CD4-positive, alpha-beta T cell (primary cell): ENCODE measurements at regions not wholly inside any gene's neighbourhood (a gene's known extent, or its start where the extent isn't known, plus 50 kb on each side); places are given as distances from the start of the nearest gene placed in this dataset.

Experiments used
- ATAC-seq: fragments of 200-7000 bp; cut with Tn5 transposase; one replicate; pipeline ENCODE4 v1.10.0; 2022; ENCODE audit warnings: mild to moderate bottlenecking; ENCODE audit not compliant: poor library complexity
- CTCF ChIA-PET: fragments of 350-600 bp; sonication (Branson Sonifier 250); formaldehyde crosslinking; loops from one replicate; lab custom pipeline; 2021; ENCODE audit warnings: antibody characterized with exemption, inconsistent platforms; lab: Charles Lee
- POLR2A ChIA-PET: fragments of 350-600 bp; sonication (Branson Sonifier 250); formaldehyde crosslinking; loops from one replicate; lab custom pipeline; 2021; ENCODE audit warnings: antibody characterized with exemption, inconsistent platforms; lab: Charles Lee
- DNase-seq, 14 experiments: peaks; one replicate each; pipeline ENCODE4 v3.0.0-alpha.2; 2013 to 2020; ENCODE audit warnings: mixed read lengths in 2 of 14
- H3K27ac ChIP-seq, 2 donors: one replicate each; pipeline versions ENCODE4 v1.5.1 to v1.7.0; 2013; ENCODE audit warnings: low read length in 2 of 2, low read depth in 1 of 2, mild to moderate bottlenecking in 1 of 2
- H3K27me3 ChIP-seq, 2 experiments: 1 replicate in 1 of 2; 2 replicates in 1 of 2; pipeline versions ENCODE4 v1.6.1 to v1.7.0; 2013; ENCODE audit warnings: low read length in 2 of 2, control low read depth in 1 of 2, mild to moderate bottlenecking in 1 of 2, moderate library complexity in 1 of 2; ENCODE audit not compliant: insufficient read depth in 2 of 2, control insufficient read depth in 1 of 2
- H3K36me3 ChIP-seq: one replicate; pipeline ENCODE4 v1.6.1; 2013; ENCODE audit warnings: low read length, control low read depth; ENCODE audit not compliant: insufficient read depth
- H3K4me1 ChIP-seq: one replicate; pipeline ENCODE4 v1.6.1; 2013; ENCODE audit warnings: low read length, control low read depth; ENCODE audit not compliant: insufficient read depth
- H3K4me3 ChIP-seq: one replicate; pipeline ENCODE4 v1.5.1; 2013; ENCODE audit warnings: mild to moderate bottlenecking, low read length, moderate library complexity
- H3K9me3 ChIP-seq, 2 experiments: 1 replicate in 1 of 2; 2 replicates in 1 of 2; pipeline versions ENCODE4 v1.6.1 to v1.7.0; 2013; ENCODE audit warnings: low read length in 2 of 2, mild to moderate bottlenecking in 2 of 2, control low read depth in 1 of 2, moderate library complexity in 1 of 2; ENCODE audit not compliant: control insufficient read depth in 1 of 2, insufficient read depth in 1 of 2
- H3K27ac Mint-ChIP-seq: one replicate; pipeline ENCODE4 v1.8.0; 2020; ENCODE audit warnings: mixed read lengths
- H3K27me3 Mint-ChIP-seq: one replicate; pipeline ENCODE4 v1.8.0; 2021; ENCODE audit warnings: mixed read lengths
- H3K36me3 Mint-ChIP-seq: one replicate; pipeline ENCODE4 v1.8.0; 2021; ENCODE audit warnings: low read depth, mixed read lengths
- H3K4me1 Mint-ChIP-seq: one replicate; pipeline ENCODE4 v1.8.0; 2021; ENCODE audit warnings: low read depth, mixed read lengths
- H3K4me3 Mint-ChIP-seq: one replicate; pipeline ENCODE4 v1.8.0; 2020; ENCODE audit warnings: mild to moderate bottlenecking, mixed read lengths
- H3K9me3 Mint-ChIP-seq: one replicate; pipeline ENCODE4 v1.8.0; 2020; ENCODE audit warnings: mixed read lengths
- intact Hi-C, 2 experiments: fragments of 100-400 bp; cut with DNase I in 1 of 2; cut with micrococcal nuclease in 1 of 2; formaldehyde crosslinking; loops; one replicate each; pipeline versions ENCODE4 v1.15.1 to v1.9.0; 2023 to 2025; cut with DNase I, micrococcal nuclease
- TF ChIP-seq, protein P1 (sequence below): fragments of 200-600 bp; IDR thresholded peaks from one replicate; pipeline ENCODE4 v1.8.0; 2022; ENCODE audit warnings: antibody characterized with exemption, mild to moderate bottlenecking

GRCh38 chr17:70618641-70619040 lies 449.3 kb downstream of the KCNJ2 start:
- ATAC-seq = no peak
- ChIA-PET POLR2A (no interaction called here), CTCF (no interaction called here)
- no peak overlapping the region for H3K4me3 Mint-ChIP-seq
- H3K4me1 ChIP-seq = no peaks in the 10 kb centered on the region
- TF ChIP-seq, protein P1, sequence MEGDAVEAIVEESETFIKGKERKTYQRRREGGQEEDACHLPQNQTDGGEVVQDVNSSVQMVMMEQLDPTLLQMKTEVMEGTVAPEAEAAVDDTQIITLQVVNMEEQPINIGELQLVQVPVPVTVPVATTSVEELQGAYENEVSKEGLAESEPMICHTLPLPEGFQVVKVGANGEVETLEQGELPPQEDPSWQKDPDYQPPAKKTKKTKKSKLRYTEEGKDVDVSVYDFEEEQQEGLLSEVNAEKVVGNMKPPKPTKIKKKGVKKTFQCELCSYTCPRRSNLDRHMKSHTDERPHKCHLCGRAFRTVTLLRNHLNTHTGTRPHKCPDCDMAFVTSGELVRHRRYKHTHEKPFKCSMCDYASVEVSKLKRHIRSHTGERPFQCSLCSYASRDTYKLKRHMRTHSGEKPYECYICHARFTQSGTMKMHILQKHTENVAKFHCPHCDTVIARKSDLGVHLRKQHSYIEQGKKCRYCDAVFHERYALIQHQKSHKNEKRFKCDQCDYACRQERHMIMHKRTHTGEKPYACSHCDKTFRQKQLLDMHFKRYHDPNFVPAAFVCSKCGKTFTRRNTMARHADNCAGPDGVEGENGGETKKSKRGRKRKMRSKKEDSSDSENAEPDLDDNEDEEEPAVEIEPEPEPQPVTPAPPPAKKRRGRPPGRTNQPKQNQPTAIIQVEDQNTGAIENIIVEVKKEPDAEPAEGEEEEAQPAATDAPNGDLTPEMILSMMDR = no peak
- H3K27me3 ChIP-seq = no peaks in the 10 kb centered on the region
- DNase-seq = no peak
- no peaks in the 10 kb centered on the region for H3K36me3 Mint-ChIP-seq
- peaks cover 8% of the 10 kb centered on the region for H3K4me1 Mint-ChIP-seq
- H3K27ac ChIP-seq = no peak overlapping the region
- H3K9me3 ChIP-seq = peaks cover 0 to 3% of the 10 kb centered on the region in 2 experiments
- no peaks in the 10 kb centered on the region for H3K27me3 Mint-ChIP-seq
- no peak overlapping the region for H3K27ac Mint-ChIP-seq
- intact Hi-C loops = no loop called here
- H3K4me3 ChIP-seq = no peak overlapping the region
- H3K36me3 ChIP-seq = no peaks in the 10 kb centered on the region
- H3K9me3 Mint-ChIP-seq = no peaks in the 10 kb centered on the region

DNA sequence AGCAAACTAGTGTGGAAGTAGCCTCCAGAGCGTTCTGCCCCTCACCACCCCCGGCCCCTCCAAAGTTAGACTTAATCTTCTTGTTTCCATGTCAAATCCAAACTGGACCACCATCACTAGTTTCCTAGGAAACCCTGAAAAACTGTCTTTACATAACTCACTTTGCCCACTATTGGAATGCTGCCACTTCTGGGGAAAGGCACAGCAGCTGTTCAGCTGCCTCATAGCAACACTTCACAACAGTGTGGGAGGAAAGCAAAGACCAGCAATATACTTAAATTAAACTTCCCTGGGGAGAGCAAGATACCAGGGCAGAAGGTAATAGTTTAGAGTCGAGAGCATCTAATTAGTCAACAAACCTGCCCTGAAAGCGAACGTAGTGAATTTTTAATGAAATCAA lies 452.2 kb downstream of the KCNJ2 start:
- Histone ChIP-seq H3K4me3 (no peak overlapping the region), H3K27me3 (no peaks in the 10 kb centered on the region), H3K4me1 (no peaks in the 10 kb centered on the region), H3K36me3 (no peaks in the 10 kb centered on the region), H3K9me3 (peaks cover 0 to 3% of the 10 kb centered on the region in 2 experiments), H3K27ac (no peak overlapping the region)
- TF ChIP-seq, protein P1 = no peak
- CTCF ChIA-PET = no interaction called here
- no peak overlapping the region for H3K4me3 Mint-ChIP-seq
- no peaks in the 10 kb centered on the region for H3K27me3 Mint-ChIP-seq
- no peak for ATAC-seq
- no peaks in the 10 kb centered on the region for H3K36me3 Mint-ChIP-seq
- intact Hi-C loops = no loop called here
- DNase-seq = no peak
- no peaks in the 10 kb centered on the region for H3K9me3 Mint-ChIP-seq
- H3K4me1 Mint-ChIP-seq = peaks cover 8% of the 10 kb centered on the region
- no peak overlapping the region for H3K27ac Mint-ChIP-seq
- POLR2A ChIA-PET = no interaction called here

GRCh38 chr17:70622368-70623260 lies 453.3 kb downstream of the KCNJ2 start:
- TF ChIP-seq, protein P1 = no peak
- peak overlapping the region; percentile 16 for H3K4me3 Mint-ChIP-seq
- Histone ChIP-seq H3K4me3 (no peak overlapping the region), H3K9me3 (peaks cover 0 to 3% of the 10 kb centered on the region in 2 experiments), H3K4me1 (no peaks in the 10 kb centered on the region), H3K36me3 (no peaks in the 10 kb centered on the region), H3K27me3 (no peaks in the 10 kb centered on the region), H3K27ac (no peak overlapping the region)
- H3K4me1 Mint-ChIP-seq = peaks cover 8% of the 10 kb centered on the region
- no peaks in the 10 kb centered on the region for H3K36me3 Mint-ChIP-seq
- H3K27ac Mint-ChIP-seq = no peak overlapping the region
- ChIA-PET CTCF (no interaction called here), POLR2A (no interaction called here)
- intact Hi-C loops = no loop called here
- no peaks in the 10 kb centered on the region for H3K9me3 Mint-ChIP-seq
- ATAC-seq (peak; percentile 44), DNase-seq (peak in 2 of 14 experiments; percentile 4 to 13)
- H3K27me3 Mint-ChIP-seq = no peaks in the 10 kb centered on the region
